ENCODE measurements at regions not wholly inside any gene's neighbourhood (a gene's known extent, or its start where the extent isn't known, plus 50 kb on each side); places are given as distances from the start of the nearest gene placed in this dataset.
A peak's percentile ranks its signal among the peaks of the same experiment; 100 is the strongest.

GRCh38 chr13:47718556-47718955, 282.5 kb downstream of the SUCLA2 start:
- Histone ChIP-seq H3K9ac (ENCODE audit: control insufficient read depth, extremely low read depth, insufficient read depth, low read length) (no peak overlapping the region), H3K79me2 (ENCODE audit: control insufficient read depth, insufficient read depth, low read length) (no peaks in the 10 kb centered on the region), H3K27me3 (ENCODE audit: control insufficient read depth, extremely low read depth, insufficient read depth, low read length) (peaks cover 7% of the 10 kb centered on the region), H3K4me2 (ENCODE audit: control insufficient read depth, extremely low read depth, insufficient read depth, low read depth, low read length) (no peak overlapping the region), H3K4me1 (ENCODE audit: control insufficient read depth, extremely low read depth, insufficient read depth, low read length) (no peaks in the 10 kb centered on the region), H3K4me3 (ENCODE audit: control insufficient read depth in 2 of 3, extremely low read depth in 1 of 3, insufficient read depth in 2 of 3, low read depth in 1 of 3, low read length in 3 of 3) (no peak overlapping the region), H3K36me3 (ENCODE audit: control insufficient read depth in 2 of 2, extremely low read depth in 1 of 2, insufficient read depth in 2 of 2, low read length in 2 of 2) (no peaks in the 10 kb centered on the region), H3K9me1 (ENCODE audit: control insufficient read depth, extremely low read depth, insufficient read depth, low read length) (no peaks in the 10 kb centered on the region), H3K27ac (ENCODE audit: control insufficient read depth, insufficient read depth, low read length) (no peak overlapping the region), H4K20me1 (ENCODE audit: control insufficient read depth, extremely low read depth, insufficient read depth, low read length) (no peaks in the 10 kb centered on the region), H2AFZ (ENCODE audit: control insufficient read depth, low read length) (no peak overlapping the region), H3K9me3 (ENCODE audit: control insufficient read depth, low read depth, low read length) (no peaks in the 10 kb centered on the region)
- no peak for TF ChIP-seq EZH2 (IDR thresholded peaks at IDR 0.05; ENCODE audit: low read length)
- no peak for TF ChIP-seq CTCF (optimal IDR thresholded peaks at IDR 0.05 in 1 of 3, IDR thresholded peaks at IDR 0.05 in 1 of 3, conservative IDR thresholded peaks at IDR 0.05 in 1 of 3; ENCODE audit: extremely low read depth in 1 of 3, insufficient read depth in 2 of 3, low read length in 3 of 3)
- no peak for FAIRE-seq
- no peak for DNase-seq (ENCODE audit: low read depth, low spot score)
- dilution Hi-C loops (cut with MboI; ENCODE audit: extremely low pct_ligation_motif_present, low sequenced_read_pairs): no loop called here

DNA sequence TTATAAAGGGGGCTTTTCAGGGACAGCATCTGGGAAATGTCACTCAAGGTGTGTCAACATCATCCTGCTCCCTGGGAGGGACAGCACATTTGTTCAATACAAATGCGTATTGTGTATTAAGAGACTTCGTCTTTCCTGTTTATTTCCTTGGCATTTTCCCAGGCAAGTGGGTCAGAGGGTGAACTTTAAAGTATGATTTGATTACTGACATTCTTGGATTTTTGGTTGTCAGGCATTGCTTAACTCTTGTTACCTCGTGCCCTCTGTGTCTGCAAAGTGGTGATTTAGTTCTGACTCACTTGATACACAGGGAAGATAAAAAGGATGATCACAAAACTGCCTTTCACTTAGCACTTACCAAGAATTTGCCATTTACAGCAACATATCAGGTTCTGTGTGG, 292.7 kb downstream of the SUCLA2 start:
- H3K9me1 ChIP-seq (ENCODE audit: control insufficient read depth, extremely low read depth, insufficient read depth, low read length): no peaks in the 10 kb centered on the region
- H2AFZ ChIP-seq (ENCODE audit: control insufficient read depth, low read length): no peak overlapping the region
- DNase-seq (ENCODE audit: low read depth, low spot score) (no peak), FAIRE-seq (peak; percentile 20)
- no peak overlapping the region for H3K4me2 ChIP-seq (ENCODE audit: control insufficient read depth, extremely low read depth, insufficient read depth, low read depth, low read length)
- peaks cover 8% of the 10 kb centered on the region for H3K27me3 ChIP-seq (ENCODE audit: control insufficient read depth, extremely low read depth, insufficient read depth, low read length)
- H3K9me3 ChIP-seq (ENCODE audit: control insufficient read depth, low read depth, low read length): no peaks in the 10 kb centered on the region
- no peaks in the 10 kb centered on the region for H3K36me3 ChIP-seq (ENCODE audit: control insufficient read depth in 2 of 2, extremely low read depth in 1 of 2, insufficient read depth in 2 of 2, low read length in 2 of 2)
- H3K27ac ChIP-seq (ENCODE audit: control insufficient read depth, insufficient read depth, low read length): no peak overlapping the region
- H3K79me2 ChIP-seq (ENCODE audit: control insufficient read depth, insufficient read depth, low read length): no peaks in the 10 kb centered on the region
- no peaks in the 10 kb centered on the region for H4K20me1 ChIP-seq (ENCODE audit: control insufficient read depth, extremely low read depth, insufficient read depth, low read length)
- dilution Hi-C loops (cut with MboI; ENCODE audit: extremely low pct_ligation_motif_present, low sequenced_read_pairs): no loop called here
- no peak for TF ChIP-seq EZH2 (IDR thresholded peaks at IDR 0.05; ENCODE audit: low read length)
- TF ChIP-seq CTCF (optimal IDR thresholded peaks at IDR 0.05 in 1 of 3, IDR thresholded peaks at IDR 0.05 in 1 of 3, conservative IDR thresholded peaks at IDR 0.05 in 1 of 3; ENCODE audit: extremely low read depth in 1 of 3, insufficient read depth in 2 of 3, low read length in 3 of 3): no peak
- no peaks in the 10 kb centered on the region for H3K4me1 ChIP-seq (ENCODE audit: control insufficient read depth, extremely low read depth, insufficient read depth, low read length)
- no peak overlapping the region for H3K4me3 ChIP-seq (ENCODE audit: control insufficient read depth in 2 of 3, extremely low read depth in 1 of 3, insufficient read depth in 2 of 3, low read depth in 1 of 3, low read length in 3 of 3)
- no peak overlapping the region for H3K9ac ChIP-seq (ENCODE audit: control insufficient read depth, extremely low read depth, insufficient read depth, low read length)
